Neutrophil (primary cell): ENCODE measurements at regions not wholly inside any gene's neighbourhood (a gene's known extent, or its start where the extent isn't known, plus 50 kb on each side); places are given as distances from the start of the nearest gene placed in this dataset.

Experiments used
- H3K27ac ChIP-seq: fragments of 200-600 bp; sonication (generic); 2 replicates; pipeline ENCODE4 v1.5.1; 2016; ENCODE audit warnings: mild to moderate bottlenecking, moderate library complexity
- H3K27me3 ChIP-seq: fragments of 200-600 bp; sonication (generic); 2 replicates; pipeline ENCODE4 v1.6.0; 2016; ENCODE audit warnings: mild to moderate bottlenecking
- H3K36me3 ChIP-seq: fragments of 200-600 bp; sonication (generic); 2 replicates; pipeline ENCODE4 v1.5.1; 2017
- H3K4me1 ChIP-seq, 2 experiments: fragments of 200-600 bp in 1 of 2; sonication (generic) in 1 of 2; 1 replicate in 1 of 2; 2 replicates in 1 of 2; pipeline versions ENCODE4 v1.5.1 to v1.6.1; 2013 to 2016; ENCODE audit warnings: low read depth in 1 of 2, low read length in 1 of 2, mild to moderate bottlenecking in 1 of 2, moderate library complexity in 1 of 2; ENCODE audit not compliant: control insufficient read depth in 1 of 2, insufficient read depth in 1 of 2
- H3K4me3 ChIP-seq, 2 experiments: fragments of 200-600 bp in 1 of 2; sonication (generic) in 1 of 2; 1 replicate in 1 of 2; 2 replicates in 1 of 2; pipeline ENCODE4 v1.5.1; 2013 to 2016; ENCODE audit warnings: low read depth in 1 of 2, low read length in 1 of 2, mild to moderate bottlenecking in 1 of 2, moderate library complexity in 1 of 2
- H3K9me3 ChIP-seq: fragments of 200-600 bp; sonication (generic); 2 replicates; pipeline ENCODE4 v1.5.1; 2016
- TF ChIP-seq, protein P1 (sequence below): fragments of 200-600 bp; sonication (generic); IDR thresholded peaks from 2 replicates; pipeline ENCODE4 v1.5.1; 2016; ENCODE audit warnings: antibody characterized with exemption

GRCh38 chrX:13891377-13892140, 74.7 kb upstream of the GPM6B start:
- Histone ChIP-seq H3K4me1 (peaks cover 0 to 5% of the 10 kb centered on the region in 2 experiments), H3K9me3 (no peaks in the 10 kb centered on the region), H3K27ac (no peak overlapping the region), H3K36me3 (no peaks in the 10 kb centered on the region), H3K4me3 (no peak overlapping the region), H3K27me3 (no peaks in the 10 kb centered on the region)
- TF ChIP-seq, protein P1, sequence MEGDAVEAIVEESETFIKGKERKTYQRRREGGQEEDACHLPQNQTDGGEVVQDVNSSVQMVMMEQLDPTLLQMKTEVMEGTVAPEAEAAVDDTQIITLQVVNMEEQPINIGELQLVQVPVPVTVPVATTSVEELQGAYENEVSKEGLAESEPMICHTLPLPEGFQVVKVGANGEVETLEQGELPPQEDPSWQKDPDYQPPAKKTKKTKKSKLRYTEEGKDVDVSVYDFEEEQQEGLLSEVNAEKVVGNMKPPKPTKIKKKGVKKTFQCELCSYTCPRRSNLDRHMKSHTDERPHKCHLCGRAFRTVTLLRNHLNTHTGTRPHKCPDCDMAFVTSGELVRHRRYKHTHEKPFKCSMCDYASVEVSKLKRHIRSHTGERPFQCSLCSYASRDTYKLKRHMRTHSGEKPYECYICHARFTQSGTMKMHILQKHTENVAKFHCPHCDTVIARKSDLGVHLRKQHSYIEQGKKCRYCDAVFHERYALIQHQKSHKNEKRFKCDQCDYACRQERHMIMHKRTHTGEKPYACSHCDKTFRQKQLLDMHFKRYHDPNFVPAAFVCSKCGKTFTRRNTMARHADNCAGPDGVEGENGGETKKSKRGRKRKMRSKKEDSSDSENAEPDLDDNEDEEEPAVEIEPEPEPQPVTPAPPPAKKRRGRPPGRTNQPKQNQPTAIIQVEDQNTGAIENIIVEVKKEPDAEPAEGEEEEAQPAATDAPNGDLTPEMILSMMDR: no peak

GRCh38 chrX:13890806-13891205, 73.9 kb upstream of the GPM6B start:
- Histone ChIP-seq H3K9me3 (no peaks in the 10 kb centered on the region), H3K4me3 (no peak overlapping the region), H3K27ac (no peak overlapping the region), H3K27me3 (no peaks in the 10 kb centered on the region), H3K36me3 (no peaks in the 10 kb centered on the region), H3K4me1 (peaks cover 0 to 5% of the 10 kb centered on the region in 2 experiments)
- TF ChIP-seq, protein P1: no peak

- no peak overlapping the region for H3K4me3 ChIP-seq
Observed at GRCh38 chrX:13888284-13888683, 71.4 kb upstream of the GPM6B start.

DNA sequence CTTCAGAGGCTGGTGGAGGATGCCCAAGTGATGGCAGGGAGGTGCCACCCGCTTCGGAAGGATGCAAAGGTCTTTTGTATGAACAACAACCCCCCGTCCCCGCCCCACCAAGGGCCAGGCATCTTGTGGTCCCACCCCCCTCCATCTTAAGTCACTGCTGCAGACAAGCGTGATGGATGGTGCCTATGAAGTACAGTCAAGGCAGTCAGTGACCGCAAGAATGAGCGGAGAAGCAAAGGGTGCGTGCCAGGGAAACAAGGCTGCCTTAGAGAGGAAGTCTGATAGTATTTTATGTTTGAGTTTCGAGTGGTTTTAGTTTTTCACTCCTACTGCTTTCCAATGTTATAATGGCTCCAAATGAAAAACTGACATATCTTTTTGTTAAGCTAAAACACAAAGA, 68.7 kb upstream of the GPM6B start:
- Histone ChIP-seq H3K36me3 (no peaks in the 10 kb centered on the region), H3K27ac (no peak overlapping the region), H3K9me3 (no peaks in the 10 kb centered on the region), H3K4me1 (no peaks in the 10 kb centered on the region), H3K27me3 (no peaks in the 10 kb centered on the region), H3K4me3 (no peak overlapping the region)
- TF ChIP-seq, protein P1: no peak

More at GRCh38 chrX:13888284-13888683, 71.4 kb upstream of the GPM6B start:
- no peak overlapping the region for H3K27ac ChIP-seq
- H3K4me1 ChIP-seq: peaks cover 0 to 5% of the 10 kb centered on the region in 2 experiments
- H3K9me3 ChIP-seq: no peaks in the 10 kb centered on the region
- TF ChIP-seq, protein P1: no peak
- no peaks in the 10 kb centered on the region for H3K27me3 ChIP-seq
- no peaks in the 10 kb centered on the region for H3K36me3 ChIP-seq

- Histone ChIP-seq H3K27ac (no peak overlapping the region), H3K9me3 (no peaks in the 10 kb centered on the region), H3K27me3 (no peaks in the 10 kb centered on the region), H3K4me1 (no peaks in the 10 kb centered on the region), H3K36me3 (no peaks in the 10 kb centered on the region), H3K4me3 (no peak overlapping the region)
- TF ChIP-seq, protein P1: no peak
Observed at GRCh38 chrX:13876652-13877051, 59.8 kb upstream of the GPM6B start.
